GM12872 (cell line): ENCODE measurements at regions not wholly inside any gene's neighbourhood (a gene's known extent, or its start where the extent isn't known, plus 50 kb on each side); places are given as distances from the start of the nearest gene placed in this dataset.

Experiments used
- CTCF ChIP-seq: IDR thresholded peaks from 3 replicates; pipeline ENCODE4 v1.5.1; 2011; ENCODE audit warnings: low read depth, mild to moderate bottlenecking, low read length, moderate library complexity; ENCODE audit not compliant: insufficient read depth

- TF ChIP-seq CTCF, result no peak
Observed at GRCh38 chr10:46233181-46233580, 53.6 kb upstream of the ANTXRL start.

GRCh38 chr10:46234026-46234425, 52.8 kb upstream of the ANTXRL start:
- TF ChIP-seq CTCF, result no peak

GRCh38 chr10:46234431-46235060, 52.3 kb upstream of the ANTXRL start:
- no peak for TF ChIP-seq CTCF

GRCh38 chr10:46235705-46236545, 50.9 kb upstream of the ANTXRL start:
- no peak for TF ChIP-seq CTCF

- no peak for TF ChIP-seq CTCF
Observed at GRCh38 chr10:46236546-46236887, 50.3 kb upstream of the ANTXRL start.

- TF ChIP-seq CTCF, result no peak
Observed at GRCh38 chr10:46236941-46237681, 49.7 kb upstream of the ANTXRL start.
